NB4 (cell line): ENCODE measurements at regions not wholly inside any gene's neighbourhood (a gene's known extent, or its start where the extent isn't known, plus 50 kb on each side); places are given as distances from the start of the nearest gene placed in this dataset.

Source experiments
- DNase-seq: peaks from one replicate; pipeline ENCODE4 v3.0.0; 2010; ENCODE audit warnings: low read depth
- H3K4me3 ChIP-seq: one replicate; pipeline ENCODE4 v1.5.1; 2011; ENCODE audit warnings: mild to moderate bottlenecking, low read depth, low read length, moderate library complexity
- MAX ChIP-seq: IDR thresholded peaks from 2 replicates; pipeline ENCODE4 v1.6.1; 2011; ENCODE audit warnings: low read depth, low read length
- MYC ChIP-seq: IDR thresholded peaks from 2 replicates; pipeline ENCODE4 v1.6.1; 2011; ENCODE audit warnings: low read depth, low read length
- POLR2A ChIP-seq: IDR thresholded peaks from 2 replicates; pipeline ENCODE4 v1.6.1; 2011; ENCODE audit warnings: mild to moderate bottlenecking; ENCODE audit not compliant: insufficient read length; ENCODE audit errors: extremely low read depth
- TF ChIP-seq, protein P1 (sequence below): IDR thresholded peaks from one replicate; pipeline ENCODE4 v1.5.1; 2012; ENCODE audit warnings: low read depth, low read length

DNA sequence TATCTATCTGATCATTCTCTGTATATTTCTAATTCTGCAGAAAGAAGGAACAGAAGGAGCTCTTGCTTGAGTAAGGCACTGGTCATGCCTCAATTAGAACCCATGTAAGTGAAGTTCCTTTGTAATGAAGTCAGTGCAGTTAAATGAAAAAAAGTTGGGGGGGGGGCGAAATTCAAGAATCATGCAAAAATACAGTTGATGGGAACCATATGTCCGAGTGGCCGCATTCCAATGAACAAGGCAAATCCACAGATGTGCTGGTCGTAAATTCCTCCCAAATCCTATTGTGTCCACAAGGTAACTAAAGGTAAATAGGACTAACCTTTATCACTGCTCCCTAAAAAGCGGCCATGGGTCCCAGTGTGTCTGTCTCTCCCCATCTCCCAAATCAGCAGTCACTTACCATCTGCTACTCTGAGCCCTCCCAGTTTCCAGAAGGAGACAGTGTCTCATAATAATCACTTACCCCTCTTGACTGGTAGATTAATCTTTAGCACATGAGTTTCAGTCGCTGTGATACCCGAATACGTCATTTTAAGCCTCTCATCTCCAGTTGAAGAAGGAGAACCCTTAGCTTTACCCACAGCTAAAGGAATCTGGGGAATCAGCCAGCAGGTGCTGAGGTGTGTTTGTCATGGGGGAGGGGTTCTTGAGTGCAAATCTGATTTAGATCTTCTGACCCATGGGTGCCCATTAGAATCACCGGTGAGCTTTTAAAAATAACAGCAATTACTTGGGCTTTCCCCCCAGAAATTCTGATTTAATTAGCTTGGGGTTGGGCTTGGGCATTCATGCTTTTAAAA, 56.3 kb upstream of the EPHB3 start:
- H3K4me3 ChIP-seq, result no peak overlapping the region
- TF ChIP-seq, protein P1, sequence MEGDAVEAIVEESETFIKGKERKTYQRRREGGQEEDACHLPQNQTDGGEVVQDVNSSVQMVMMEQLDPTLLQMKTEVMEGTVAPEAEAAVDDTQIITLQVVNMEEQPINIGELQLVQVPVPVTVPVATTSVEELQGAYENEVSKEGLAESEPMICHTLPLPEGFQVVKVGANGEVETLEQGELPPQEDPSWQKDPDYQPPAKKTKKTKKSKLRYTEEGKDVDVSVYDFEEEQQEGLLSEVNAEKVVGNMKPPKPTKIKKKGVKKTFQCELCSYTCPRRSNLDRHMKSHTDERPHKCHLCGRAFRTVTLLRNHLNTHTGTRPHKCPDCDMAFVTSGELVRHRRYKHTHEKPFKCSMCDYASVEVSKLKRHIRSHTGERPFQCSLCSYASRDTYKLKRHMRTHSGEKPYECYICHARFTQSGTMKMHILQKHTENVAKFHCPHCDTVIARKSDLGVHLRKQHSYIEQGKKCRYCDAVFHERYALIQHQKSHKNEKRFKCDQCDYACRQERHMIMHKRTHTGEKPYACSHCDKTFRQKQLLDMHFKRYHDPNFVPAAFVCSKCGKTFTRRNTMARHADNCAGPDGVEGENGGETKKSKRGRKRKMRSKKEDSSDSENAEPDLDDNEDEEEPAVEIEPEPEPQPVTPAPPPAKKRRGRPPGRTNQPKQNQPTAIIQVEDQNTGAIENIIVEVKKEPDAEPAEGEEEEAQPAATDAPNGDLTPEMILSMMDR, result no peak
- TF ChIP-seq POLR2A, result no peak
- TF ChIP-seq MAX, result no peak
- no peak for TF ChIP-seq MYC
- DNase-seq, result no peak

DNA sequence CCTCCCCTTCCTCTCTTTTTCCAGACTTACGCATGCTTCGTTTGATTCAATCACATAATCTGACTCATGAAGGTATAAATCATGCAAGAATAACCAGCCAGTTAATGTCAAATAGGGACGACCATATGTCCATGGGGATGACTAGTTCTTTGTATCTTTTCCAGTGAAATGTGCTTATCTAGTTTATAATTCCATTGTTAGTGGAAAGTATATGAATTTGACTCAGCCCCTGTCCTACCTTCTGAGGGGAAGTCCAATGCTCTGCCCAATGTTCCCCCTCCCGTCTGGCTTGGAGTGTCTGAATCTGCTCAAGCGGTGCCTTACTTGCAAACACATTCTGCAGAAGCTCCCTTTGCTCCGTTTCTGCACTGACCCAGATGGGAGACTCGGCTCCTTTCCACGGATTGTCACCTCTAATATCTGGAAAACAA, 55.0 kb upstream of the EPHB3 start:
- no peak for DNase-seq
- TF ChIP-seq, protein P1, result no peak
- TF ChIP-seq MAX, result no peak
- TF ChIP-seq POLR2A, result no peak
- TF ChIP-seq MYC, result no peak
- H3K4me3 ChIP-seq, result no peak overlapping the region

- DNase-seq, result no peak
- no peak overlapping the region for H3K4me3 ChIP-seq
- TF ChIP-seq MAX, result no peak
- no peak for TF ChIP-seq MYC
- TF ChIP-seq, protein P1, result no peak
- TF ChIP-seq POLR2A, result no peak
These were observed 52.6 kb upstream of the EPHB3 start for GRCh38 chr3:184508938-184509337.

DNA sequence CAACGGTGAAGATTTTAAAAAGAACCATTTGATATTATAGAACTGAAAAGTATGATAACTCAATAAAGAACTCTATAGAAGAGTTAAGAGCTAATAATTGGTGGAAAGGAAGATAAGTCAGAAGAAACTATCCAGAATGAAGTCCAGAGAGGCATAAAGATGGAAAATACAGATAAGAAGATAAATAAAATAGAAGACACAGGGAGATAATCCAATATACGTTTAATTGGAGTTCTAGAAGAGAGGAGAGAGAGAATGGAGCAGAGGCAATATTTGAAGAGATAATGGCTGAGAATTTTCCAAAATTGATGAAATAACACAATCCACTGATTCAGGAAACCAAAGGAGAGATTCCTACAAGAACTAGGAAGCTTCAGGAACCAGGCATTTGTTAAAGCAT, 49.8 kb upstream of the EPHB3 start:
- TF ChIP-seq MYC (no peak), MAX (no peak), POLR2A (no peak)
- TF ChIP-seq, protein P1, result no peak
- DNase-seq, result no peak

More for the DNA sequence above, 49.8 kb upstream of the EPHB3 start:
- no peak overlapping the region for H3K4me3 ChIP-seq
